GM19043 (cell line): ENCODE measurements at regions not wholly inside any gene's neighbourhood (a gene's known extent, or its start where the extent isn't known, plus 50 kb on each side); places are given as distances from the start of the nearest gene placed in this dataset.
"Not testable (repeated sequence)": the region's sequence is repeated elsewhere in the genome, so short reads cannot be mapped to it uniquely, and the experiment has no call there.

Experiments used
- ATAC-seq: cut with Tn5 transposase; IDR thresholded peaks from one replicate; pipeline ENCODE4 v1.9.1; 2021; ENCODE audit warnings: low read depth; ENCODE audit not compliant: unreplicated experiment

DNA sequence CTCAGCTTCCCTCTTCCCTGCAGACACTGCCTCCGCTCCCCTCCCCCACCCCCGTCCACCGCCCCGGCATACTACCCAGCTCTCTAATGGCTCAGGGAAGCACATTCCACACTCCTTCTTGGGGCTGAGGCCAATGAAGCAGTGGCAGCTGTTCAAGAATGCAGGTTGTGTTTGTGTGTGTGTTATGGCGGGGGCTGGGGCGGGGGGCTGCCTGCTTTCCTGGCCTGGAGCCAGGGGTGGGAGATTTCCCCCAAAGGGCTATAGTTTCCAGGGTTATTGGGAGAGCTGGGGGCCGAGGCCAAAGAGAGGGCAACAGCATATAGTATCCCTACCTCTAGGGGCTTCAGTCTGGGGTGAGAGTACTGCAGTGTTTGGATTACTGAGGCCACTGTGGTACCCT, 149.4 kb downstream of the EFNB1 start:
- ATAC-seq: no peak

- ATAC-seq: no peak
These were observed 124.5 kb downstream of the EFNB1 start for GRCh38 chrX:68953331-68953730.

- not testable (repeated sequence) for ATAC-seq
These were observed 123.3 kb downstream of the EFNB1 start for GRCh38 chrX:68951942-68952619.

DNA sequence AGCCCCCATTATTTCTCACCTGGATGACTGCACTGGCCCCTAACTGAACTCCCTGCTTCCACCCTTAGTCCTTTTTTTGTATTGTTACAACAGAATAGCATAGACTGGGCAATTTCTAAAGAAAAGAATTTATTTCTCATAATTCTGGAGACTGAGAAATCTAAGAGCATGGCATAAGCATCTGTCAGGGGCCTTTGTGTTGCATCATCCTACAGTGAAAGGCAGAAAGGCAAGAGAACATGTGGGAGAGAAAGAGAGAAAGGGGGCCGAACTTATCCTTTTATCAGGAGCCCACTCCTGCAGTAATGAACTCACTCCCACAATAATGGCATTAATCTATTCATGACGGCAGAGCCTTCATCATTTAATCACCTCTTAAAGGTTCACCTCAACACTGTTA, 122.1 kb downstream of the EFNB1 start:
- ATAC-seq: no peak

- ATAC-seq: no peak
These were observed 119.2 kb downstream of the EFNB1 start for GRCh38 chrX:68947882-68948605.

DNA sequence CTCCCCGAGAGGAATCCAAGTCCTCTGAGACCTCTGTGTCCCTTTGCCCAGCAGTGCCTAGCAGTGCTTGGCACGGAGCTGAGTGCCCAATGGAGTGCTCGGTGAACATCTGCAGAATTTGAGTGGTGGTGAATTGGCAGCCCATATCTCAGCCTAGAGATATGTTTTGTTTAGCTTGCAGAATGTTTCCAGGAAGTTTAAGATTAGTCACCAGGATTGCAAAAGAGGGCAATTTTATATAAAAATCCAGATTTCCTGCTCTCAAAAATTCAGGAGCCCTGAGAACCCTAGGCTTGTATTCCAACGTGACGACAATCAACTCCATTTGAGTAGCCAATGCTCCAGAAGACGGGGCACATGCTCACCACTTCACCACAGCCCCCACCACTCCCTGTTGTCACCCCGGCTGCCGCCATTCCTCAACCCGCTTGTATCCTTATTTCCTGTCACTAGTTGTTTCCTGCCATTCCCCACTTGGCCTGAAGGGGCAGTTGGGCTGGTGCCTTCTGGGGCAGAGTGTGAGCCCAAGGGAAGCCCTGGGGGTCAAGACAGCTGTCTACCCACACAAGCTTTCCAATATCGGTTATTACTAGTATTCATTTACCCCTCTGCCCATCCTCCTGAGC, 116.9 kb downstream of the EFNB1 start:
- no peak for ATAC-seq

DNA sequence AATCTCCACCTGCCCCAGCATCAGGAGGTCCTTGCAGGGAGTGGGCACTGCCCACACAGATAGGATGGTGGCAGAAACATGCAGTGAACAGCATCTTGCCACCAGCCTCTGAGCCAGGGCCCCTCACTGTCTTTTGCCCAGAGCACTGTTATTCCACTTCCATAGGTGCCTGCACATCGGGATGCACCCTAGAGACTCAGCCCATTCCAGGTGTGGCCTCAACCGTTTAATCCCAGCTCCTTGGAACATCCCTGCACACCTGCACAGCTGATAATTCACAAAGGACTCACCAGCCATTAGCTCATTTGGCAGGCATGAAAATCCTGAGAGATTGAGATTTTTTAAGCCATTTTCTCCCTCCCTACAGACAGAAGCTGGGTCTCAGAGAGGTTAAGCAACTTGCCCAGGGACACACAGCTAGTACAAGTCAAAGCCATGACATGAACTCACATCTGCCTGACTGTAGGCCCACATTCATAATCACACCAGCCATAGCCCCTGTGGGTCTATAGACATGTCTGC, 116.3 kb downstream of the EFNB1 start:
- ATAC-seq: no peak

DNA sequence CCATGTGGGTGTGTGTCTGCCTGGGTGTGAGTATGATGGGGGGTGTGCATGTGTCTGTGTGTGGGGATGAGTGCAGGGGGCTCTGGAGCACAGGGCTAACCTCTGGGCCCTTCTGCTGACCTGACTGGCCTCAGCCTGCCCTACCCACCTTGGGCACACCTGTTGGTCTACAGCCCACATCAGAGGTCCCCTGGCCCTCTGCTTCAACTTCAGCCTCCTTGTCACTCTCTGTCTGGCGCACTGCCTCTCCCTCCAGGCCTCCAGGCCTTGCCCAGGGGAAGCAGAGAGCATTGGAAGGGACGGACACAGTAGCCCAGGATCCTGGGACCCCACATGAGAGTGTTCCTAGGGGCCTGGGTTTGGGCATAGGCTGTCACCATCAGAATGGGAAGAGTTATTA, 115.4 kb downstream of the EFNB1 start:
- no peak for ATAC-seq

GRCh38 chrX:68942840-68943239, 114.0 kb downstream of the EFNB1 start:
- no peak for ATAC-seq

- no peak for ATAC-seq
These were observed 113.3 kb downstream of the EFNB1 start for GRCh38 chrX:68942104-68942503.

DNA sequence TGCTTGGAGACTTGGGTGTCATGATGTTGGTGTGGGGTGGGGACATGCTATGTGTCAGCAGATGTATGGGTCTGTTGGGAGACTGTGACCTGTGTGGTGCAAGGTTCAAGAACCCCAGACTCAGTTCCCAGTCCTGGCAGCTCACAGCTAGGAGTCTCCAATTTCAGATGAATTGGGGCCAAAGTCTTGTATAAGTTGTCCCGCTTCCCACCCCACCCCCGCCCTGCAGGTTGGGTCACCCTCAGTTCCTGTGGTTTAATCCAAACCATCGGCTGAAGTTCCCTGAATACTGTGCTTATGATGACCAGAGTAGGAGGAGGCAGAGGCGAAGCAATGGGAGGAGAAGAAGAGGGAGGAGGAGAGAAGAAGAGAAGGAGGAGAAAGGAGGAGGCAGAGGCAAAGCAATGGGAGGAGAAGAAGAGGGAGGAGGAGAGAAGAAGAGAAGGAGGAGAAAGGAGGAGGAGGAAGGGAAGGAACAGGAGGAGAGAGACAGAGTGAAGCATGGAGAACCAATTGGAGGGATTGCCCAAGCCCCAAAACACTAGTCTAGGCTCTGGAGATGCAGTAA, 112.6 kb downstream of the EFNB1 start:
- ATAC-seq: no peak

GRCh38 chrX:68940601-68941000, 111.8 kb downstream of the EFNB1 start:
- ATAC-seq: no peak

GRCh38 chrX:68939868-68940267, 111.0 kb downstream of the EFNB1 start:
- ATAC-seq: no peak

GRCh38 chrX:68938244-68939004, 109.6 kb downstream of the EFNB1 start:
- ATAC-seq: no peak

DNA sequence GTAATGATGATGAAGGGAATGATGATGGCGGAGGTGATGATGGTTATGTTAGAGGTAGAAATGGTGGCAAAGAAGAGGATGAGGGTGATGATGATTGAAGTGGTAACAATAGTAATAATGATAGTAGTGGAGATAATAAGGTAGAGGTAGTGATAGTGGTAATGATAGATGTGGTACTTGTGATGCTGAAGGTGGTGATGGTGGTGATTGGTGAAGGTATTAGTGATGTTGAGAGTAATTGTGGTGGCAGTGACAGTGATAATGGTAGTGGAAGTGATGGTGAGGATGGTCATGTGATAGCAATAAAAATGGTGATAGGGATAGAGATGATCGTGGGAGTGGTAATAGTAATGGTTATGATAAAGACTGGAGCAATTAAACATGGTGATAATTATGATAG, 108.8 kb downstream of the EFNB1 start:
- no peak for ATAC-seq

DNA sequence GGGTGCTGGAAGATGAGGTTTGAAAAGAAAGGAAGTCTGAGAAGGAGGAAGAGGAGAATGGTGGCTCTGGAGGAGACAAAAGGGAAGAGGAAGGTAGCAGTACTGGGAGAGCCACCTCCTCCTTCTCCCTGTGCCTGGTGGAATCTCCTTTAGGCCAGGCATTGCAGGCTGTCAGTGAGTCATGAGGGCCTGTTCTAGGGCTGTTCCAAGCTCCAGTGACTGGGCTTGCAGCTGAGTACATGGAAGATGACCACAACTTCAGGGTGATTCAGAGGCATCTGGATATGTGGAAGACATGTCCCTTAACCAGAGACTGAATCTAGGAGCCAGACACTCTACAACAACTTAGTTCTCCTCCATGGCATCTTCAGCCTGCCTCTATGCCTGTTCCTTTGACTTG, 107.8 kb downstream of the EFNB1 start:
- no peak for ATAC-seq

GRCh38 chrX:68936126-68936525, 107.3 kb downstream of the EFNB1 start:
- no peak for ATAC-seq

DNA sequence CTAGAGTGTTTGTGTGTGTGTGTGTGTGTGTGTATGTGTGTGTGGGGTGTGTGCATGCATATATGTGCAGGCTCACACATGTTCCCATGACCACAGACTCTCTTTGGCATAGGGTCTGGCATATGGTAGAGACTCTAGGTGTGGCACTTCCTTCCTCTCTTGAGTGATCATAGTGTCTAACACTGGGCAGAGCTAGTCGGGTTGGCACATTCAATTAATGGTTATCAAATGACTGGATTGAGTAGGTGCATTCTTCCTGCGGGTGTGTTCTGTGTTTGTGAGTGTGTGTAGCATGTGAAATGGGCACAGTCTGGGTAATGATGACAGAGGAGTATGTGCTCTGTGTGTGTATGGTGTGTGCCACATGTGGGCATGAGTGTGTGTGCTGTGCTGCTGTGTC, 106.5 kb downstream of the EFNB1 start:
- no peak for ATAC-seq

DNA sequence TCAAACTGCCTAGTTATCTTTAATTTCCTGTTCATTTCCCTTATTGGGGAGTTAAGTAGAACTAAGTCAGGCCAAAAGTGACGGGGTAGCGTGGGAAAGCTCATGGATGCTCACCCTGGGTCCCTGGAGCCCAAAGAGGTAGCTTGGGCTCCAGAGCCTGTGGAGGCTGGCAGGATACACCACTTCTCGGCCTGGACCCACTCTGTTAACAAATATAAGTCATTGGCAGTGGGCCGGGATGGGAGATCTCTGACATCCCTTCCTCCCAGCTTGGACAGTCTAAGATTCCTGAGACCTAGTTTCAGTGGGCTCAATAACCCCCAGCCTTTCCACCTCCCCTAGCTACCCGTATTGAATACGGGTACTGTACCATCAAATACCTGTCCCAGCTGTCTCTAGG, 106.1 kb downstream of the EFNB1 start:
- no peak for ATAC-seq

- ATAC-seq: no peak
These were observed 105.6 kb downstream of the EFNB1 start for GRCh38 chrX:68934421-68934820.

- ATAC-seq: no peak
These were observed 103.8 kb downstream of the EFNB1 start for GRCh38 chrX:68932611-68933010.
